Spleen (tissue), 7 donors: ENCODE measurements at regions not wholly inside any gene's neighbourhood (a gene's known extent, or its start where the extent isn't known, plus 50 kb on each side); places are given as distances from the start of the nearest gene placed in this dataset.

Source experiments
- POLR2A ChIP-seq, 3 donors: fragments of 450-650 bp; IDR thresholded peaks; one replicate each; pipeline ENCODE4 v1.5.1; 2017; ENCODE audit warnings: antibody characterized with exemption in 3 of 3, mild to moderate bottlenecking in 1 of 3
- TF ChIP-seq, protein P1 (sequence below), 11 experiments: fragments of 200-600 bp in 7 of 11; fragments of 450-650 bp in 4 of 11; sonication (generic) in 4 of 11; IDR thresholded peaks in 8 of 11; conservative IDR thresholded peaks in 3 of 11; 1 replicate in 7 of 11; 2 replicates in 4 of 11; pipeline versions ENCODE4 v1.4.0 to v1.8.0; 2016 to 2021; ENCODE audit warnings: antibody characterized with exemption in 11 of 11, inconsistent platforms in 4 of 11, mild to moderate bottlenecking in 1 of 11
- donor health status: DM: no; HTN: no; CAD: no; lungs with moderate emphysema.
- donor health status: DM: no; HTN: no; CAD: no.
- donor health status: DM: no; HTN: no; CAD: no.

DNA sequence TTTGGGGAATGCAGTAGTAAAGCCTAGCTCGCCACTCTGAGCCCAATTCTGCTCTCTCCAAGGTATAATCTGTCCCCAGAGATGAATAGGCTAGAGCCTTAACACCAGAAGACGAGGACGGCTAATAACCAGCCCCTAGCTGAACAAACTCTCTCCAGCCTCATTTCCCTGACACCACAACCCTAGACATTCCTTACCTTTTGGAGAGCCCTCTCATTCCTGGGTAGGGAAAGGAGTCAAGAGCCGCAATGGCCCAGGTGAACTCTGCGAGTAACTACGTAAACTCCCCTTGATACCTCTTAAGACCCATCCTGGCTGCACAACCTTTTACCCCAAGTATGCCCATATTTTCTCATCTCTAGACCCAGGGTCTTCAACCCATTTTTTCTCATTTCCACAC, 722.9 kb downstream of the BCL11A start:
- TF ChIP-seq, protein P1, sequence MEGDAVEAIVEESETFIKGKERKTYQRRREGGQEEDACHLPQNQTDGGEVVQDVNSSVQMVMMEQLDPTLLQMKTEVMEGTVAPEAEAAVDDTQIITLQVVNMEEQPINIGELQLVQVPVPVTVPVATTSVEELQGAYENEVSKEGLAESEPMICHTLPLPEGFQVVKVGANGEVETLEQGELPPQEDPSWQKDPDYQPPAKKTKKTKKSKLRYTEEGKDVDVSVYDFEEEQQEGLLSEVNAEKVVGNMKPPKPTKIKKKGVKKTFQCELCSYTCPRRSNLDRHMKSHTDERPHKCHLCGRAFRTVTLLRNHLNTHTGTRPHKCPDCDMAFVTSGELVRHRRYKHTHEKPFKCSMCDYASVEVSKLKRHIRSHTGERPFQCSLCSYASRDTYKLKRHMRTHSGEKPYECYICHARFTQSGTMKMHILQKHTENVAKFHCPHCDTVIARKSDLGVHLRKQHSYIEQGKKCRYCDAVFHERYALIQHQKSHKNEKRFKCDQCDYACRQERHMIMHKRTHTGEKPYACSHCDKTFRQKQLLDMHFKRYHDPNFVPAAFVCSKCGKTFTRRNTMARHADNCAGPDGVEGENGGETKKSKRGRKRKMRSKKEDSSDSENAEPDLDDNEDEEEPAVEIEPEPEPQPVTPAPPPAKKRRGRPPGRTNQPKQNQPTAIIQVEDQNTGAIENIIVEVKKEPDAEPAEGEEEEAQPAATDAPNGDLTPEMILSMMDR (IDR thresholded peaks at IDR 0.05 in 8 of 11, conservative IDR thresholded peaks at IDR 0.05 in 3 of 11) = no peak
- no peak for TF ChIP-seq POLR2A (IDR thresholded peaks at IDR 0.05)
